ENCODE measurements at regions not wholly inside any gene's neighbourhood (a gene's known extent, or its start where the extent isn't known, plus 50 kb on each side); places are given as distances from the start of the nearest gene placed in this dataset.
"Not testable (repeated sequence)": the region's sequence is repeated elsewhere in the genome, so short reads cannot be mapped to it uniquely, and the experiment has no call there.

DNA sequence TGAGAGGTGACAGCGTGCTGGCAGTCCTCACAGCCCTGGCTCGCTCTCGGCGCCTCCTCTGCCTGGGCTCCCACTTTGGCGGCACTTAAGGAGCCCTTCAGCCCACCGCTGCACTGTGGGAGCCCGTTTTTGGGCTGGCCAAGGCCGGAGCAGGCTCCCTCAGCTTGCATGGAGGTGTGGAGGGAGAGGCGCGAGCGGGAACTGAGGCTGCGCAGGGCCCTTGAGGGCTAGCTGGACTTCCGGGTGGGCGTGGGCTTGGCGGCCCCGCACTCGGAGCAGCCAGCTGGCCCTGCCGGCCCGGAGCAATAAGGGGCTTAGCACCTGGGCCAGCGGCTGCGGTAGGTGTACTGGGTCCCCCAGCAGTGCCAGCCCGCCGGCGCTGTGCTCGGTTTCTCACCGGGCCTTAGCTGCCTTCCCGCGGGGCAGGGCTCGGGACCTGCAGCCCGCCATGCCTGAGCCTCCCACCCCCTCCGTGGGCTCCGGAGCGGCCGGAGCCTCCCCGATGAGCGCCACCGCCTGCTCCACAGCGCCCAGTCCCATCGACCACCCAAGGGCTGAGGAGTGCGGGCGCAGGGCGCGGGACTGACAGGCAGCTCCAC, 401.6 kb upstream of the LMO3 start:
- not testable (repeated sequence) for H3K18ac ChIP-seq (ENCODE audit: low read length); H3K27me3 ChIP-seq (ENCODE audit: insufficient read depth, low read length, poor library complexity); H3K4me2 ChIP-seq (ENCODE audit: low read length); H3K4ac ChIP-seq (ENCODE audit: low read depth, low read length); H2BK120ac ChIP-seq (ENCODE audit: low read depth, low read length); H2BK15ac ChIP-seq (replicated peaks; ENCODE audit: low read depth); H3K79me2 ChIP-seq (ENCODE audit: control insufficient read depth, insufficient read depth, low read length); H3K27ac ChIP-seq (ENCODE audit: low read depth, low read length); H3K9ac ChIP-seq (ENCODE audit: low read length); DNase-seq; H3K79me1 ChIP-seq (ENCODE audit: low read length); H3K4me1 ChIP-seq (ENCODE audit: control insufficient read depth, low read depth, low read length); H3K56ac ChIP-seq (ENCODE audit: low read length); H4K8ac ChIP-seq (ENCODE audit: low read depth, low read length); H2AK5ac ChIP-seq (ENCODE audit: low read length); H4K5ac ChIP-seq (ENCODE audit: low read length); H3K23ac ChIP-seq (ENCODE audit: low read length); H3K4me3 ChIP-seq (ENCODE audit: low read length); H3K36me3 ChIP-seq (ENCODE audit: control insufficient read depth, insufficient read depth, low read length); H2BK5ac ChIP-seq (ENCODE audit: low read length)
- WGBS (ENCODE audit: extremely low coverage, insufficient coverage, low lambda C conversion rate) = no CpG with 5 or more reads among the region's 43 CpGs

DNA sequence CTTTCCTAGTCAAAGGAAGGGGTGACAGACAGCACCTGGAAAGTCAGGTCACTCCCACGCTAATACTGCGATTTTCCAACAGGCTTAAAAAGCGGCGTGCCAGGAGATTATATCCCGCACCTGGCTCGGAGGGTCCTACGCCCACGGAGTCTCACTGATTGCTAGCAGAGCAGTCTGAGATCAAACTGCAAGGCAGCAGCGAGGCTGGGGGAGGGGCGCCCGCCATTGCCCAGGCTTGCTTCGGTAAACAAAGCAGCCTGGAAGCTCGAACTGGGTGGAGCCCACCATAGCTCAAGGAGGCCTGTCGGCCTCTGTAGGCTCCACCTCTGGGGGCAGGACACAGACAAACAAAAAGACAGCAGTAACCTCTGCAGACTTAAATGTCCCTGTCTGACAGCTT, 392.6 kb upstream of the LMO3 start:
- not testable (repeated sequence) for H3K4me3 ChIP-seq (ENCODE audit: low read length); H2BK120ac ChIP-seq (ENCODE audit: low read depth, low read length); H2AK5ac ChIP-seq (ENCODE audit: low read length); H4K8ac ChIP-seq (ENCODE audit: low read depth, low read length); H3K9ac ChIP-seq (ENCODE audit: low read length); H3K4me2 ChIP-seq (ENCODE audit: low read length); H3K56ac ChIP-seq (ENCODE audit: low read length); H4K5ac ChIP-seq (ENCODE audit: low read length); H3K23ac ChIP-seq (ENCODE audit: low read length); H3K27ac ChIP-seq (ENCODE audit: low read depth, low read length); H3K79me2 ChIP-seq (ENCODE audit: control insufficient read depth, insufficient read depth, low read length); DNase-seq; H3K36me3 ChIP-seq (ENCODE audit: control insufficient read depth, insufficient read depth, low read length); H3K4me1 ChIP-seq (ENCODE audit: control insufficient read depth, low read depth, low read length); H3K79me1 ChIP-seq (ENCODE audit: low read length); H2BK15ac ChIP-seq (replicated peaks; ENCODE audit: low read depth); H3K4ac ChIP-seq (ENCODE audit: low read depth, low read length); H3K18ac ChIP-seq (ENCODE audit: low read length); H2BK5ac ChIP-seq (ENCODE audit: low read length); H3K27me3 ChIP-seq (ENCODE audit: insufficient read depth, low read length, poor library complexity)
- no CpG with 5 or more reads among the region's 14 CpGs for WGBS (ENCODE audit: extremely low coverage, insufficient coverage, low lambda C conversion rate)

DNA sequence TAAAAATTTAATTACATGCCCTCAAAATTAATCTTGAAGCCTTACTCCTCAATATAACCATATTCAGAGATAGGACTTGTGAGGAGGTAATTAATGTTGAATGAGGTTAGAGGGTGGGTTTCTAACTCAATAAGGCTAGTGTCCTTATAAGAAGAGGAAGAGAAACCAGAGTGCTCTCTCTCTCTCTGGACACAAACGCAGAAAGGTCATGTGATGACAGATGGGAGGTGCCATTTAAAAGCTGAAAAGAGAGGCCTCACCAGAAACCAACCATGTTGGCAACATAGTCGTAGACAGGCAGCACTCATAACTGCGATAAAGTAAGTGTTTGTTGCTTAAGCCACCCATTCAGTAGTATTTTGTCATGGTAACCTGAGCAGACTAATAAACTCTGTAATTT, 378.5 kb upstream of the LMO3 start:
- H4K8ac ChIP-seq (ENCODE audit: low read depth, low read length) = no peak overlapping the region
- no peak overlapping the region for H3K18ac ChIP-seq (ENCODE audit: low read length)
- H4K5ac ChIP-seq (ENCODE audit: low read length) = no peak overlapping the region
- no peak overlapping the region for H3K4ac ChIP-seq (ENCODE audit: low read depth, low read length)
- WGBS (ENCODE audit: extremely low coverage, insufficient coverage, low lambda C conversion rate) = no CpG with 5 or more reads among the region's 3 CpGs
- no peaks in the 10 kb centered on the region for H3K36me3 ChIP-seq (ENCODE audit: control insufficient read depth, insufficient read depth, low read length)
- no peak for DNase-seq
- H3K9ac ChIP-seq (ENCODE audit: low read length) = no peak overlapping the region
- no peak overlapping the region for H3K23ac ChIP-seq (ENCODE audit: low read length)
- no peak overlapping the region for H3K56ac ChIP-seq (ENCODE audit: low read length)
- no peak overlapping the region for H2AK5ac ChIP-seq (ENCODE audit: low read length)
- no peaks in the 10 kb centered on the region for H3K4me1 ChIP-seq (ENCODE audit: control insufficient read depth, low read depth, low read length)
- no peaks in the 10 kb centered on the region for H3K27me3 ChIP-seq (ENCODE audit: insufficient read depth, low read length, poor library complexity)
- no peak overlapping the region for H2BK120ac ChIP-seq (ENCODE audit: low read depth, low read length)
- H2BK5ac ChIP-seq (ENCODE audit: low read length) = no peak overlapping the region
- no peaks in the 10 kb centered on the region for H3K79me1 ChIP-seq (ENCODE audit: low read length)
- H3K4me2 ChIP-seq (ENCODE audit: low read length) = no peak overlapping the region
- no peak overlapping the region for H2BK15ac ChIP-seq (replicated peaks; ENCODE audit: low read depth)
- no peak overlapping the region for H3K4me3 ChIP-seq (ENCODE audit: low read length)
- H3K79me2 ChIP-seq (ENCODE audit: control insufficient read depth, insufficient read depth, low read length) = no peaks in the 10 kb centered on the region
- H3K27ac ChIP-seq (ENCODE audit: low read depth, low read length) = no peak overlapping the region

DNA sequence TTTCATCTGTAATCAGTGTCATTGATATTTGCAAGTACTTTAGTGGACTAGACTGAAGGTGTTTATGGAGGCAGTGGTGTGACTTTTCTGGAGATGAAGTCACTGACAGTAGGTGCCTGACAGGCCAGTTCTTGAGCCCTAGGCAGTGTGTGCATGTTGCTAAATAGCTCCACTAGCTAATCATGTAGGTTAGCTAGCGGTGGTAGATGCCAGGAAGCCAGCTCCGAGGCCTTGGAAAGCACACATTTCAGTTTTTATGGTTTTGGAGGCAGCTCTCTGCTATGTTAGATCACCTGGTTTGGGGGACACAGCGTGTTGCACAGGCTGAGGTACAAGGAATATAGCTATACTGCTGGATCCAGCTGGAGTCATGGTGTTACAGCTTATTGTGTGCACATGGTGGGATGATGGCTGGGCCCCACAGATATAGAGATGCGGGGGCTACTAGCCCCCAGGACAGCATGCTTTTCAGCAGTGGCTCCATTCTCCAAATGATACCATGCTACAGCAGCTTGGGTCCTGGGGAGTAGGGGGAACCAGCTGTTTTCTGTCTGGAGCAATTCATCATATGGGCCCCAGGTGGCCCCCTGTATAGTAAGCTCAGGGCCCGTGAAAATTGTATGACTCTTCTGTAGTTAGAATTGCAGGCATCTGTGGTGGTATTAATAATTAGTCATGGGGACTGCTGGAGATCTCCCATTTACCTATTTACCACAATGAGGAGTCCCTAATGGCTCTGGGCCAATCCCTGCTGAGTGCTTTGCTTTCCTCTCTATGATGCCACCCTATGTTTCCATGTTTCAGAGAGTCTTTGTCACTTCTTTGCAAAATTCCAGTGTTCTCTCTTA, 367.2 kb upstream of the LMO3 start:
- no CpG with 5 or more reads among the region's 5 CpGs for WGBS (ENCODE audit: extremely low coverage, insufficient coverage, low lambda C conversion rate)

DNA sequence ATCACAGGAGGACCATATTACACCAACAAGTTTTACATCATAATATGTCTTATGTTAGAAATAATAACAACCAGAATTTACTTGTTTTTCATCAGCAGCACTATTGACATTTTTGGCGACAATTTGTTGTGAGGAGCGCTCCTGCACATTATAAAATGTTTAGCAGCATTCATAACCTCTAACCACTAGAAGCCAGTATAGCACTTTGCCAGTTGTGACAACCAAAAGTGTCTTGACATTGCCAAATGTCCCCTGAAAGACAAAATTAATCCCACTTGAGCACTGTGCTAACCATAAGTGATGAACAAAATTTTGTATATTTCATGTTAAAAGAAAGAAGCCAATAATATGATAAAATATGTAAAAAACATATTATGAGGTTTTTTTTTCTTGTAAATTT, 356.9 kb upstream of the LMO3 start:
- Histone ChIP-seq H2AK5ac (ENCODE audit: low read length) (no peak overlapping the region), H3K4me3 (ENCODE audit: low read length) (no peak overlapping the region), H3K4me1 (ENCODE audit: control insufficient read depth, low read depth, low read length) (no peaks in the 10 kb centered on the region), H3K23ac (ENCODE audit: low read length) (no peak overlapping the region), H2BK15ac (replicated peaks; ENCODE audit: low read depth) (no peak overlapping the region), H2BK5ac (ENCODE audit: low read length) (no peak overlapping the region), H3K18ac (ENCODE audit: low read length) (no peak overlapping the region), H3K27ac (ENCODE audit: low read depth, low read length) (no peak overlapping the region), H3K27me3 (ENCODE audit: insufficient read depth, low read length, poor library complexity) (no peaks in the 10 kb centered on the region), H4K8ac (ENCODE audit: low read depth, low read length) (no peak overlapping the region), H3K4me2 (ENCODE audit: low read length) (no peak overlapping the region), H4K5ac (ENCODE audit: low read length) (no peak overlapping the region), H3K79me2 (ENCODE audit: control insufficient read depth, insufficient read depth, low read length) (no peaks in the 10 kb centered on the region), H3K79me1 (ENCODE audit: low read length) (no peaks in the 10 kb centered on the region), H3K56ac (ENCODE audit: low read length) (no peak overlapping the region), H3K9ac (ENCODE audit: low read length) (no peak overlapping the region), H3K36me3 (ENCODE audit: control insufficient read depth, insufficient read depth, low read length) (no peaks in the 10 kb centered on the region), H2BK120ac (ENCODE audit: low read depth, low read length) (no peak overlapping the region), H3K4ac (ENCODE audit: low read depth, low read length) (no peak overlapping the region)
- no peak for DNase-seq
- WGBS (ENCODE audit: extremely low coverage, insufficient coverage, low lambda C conversion rate) = no CpG with 5 or more reads among the region's 2 CpGs

More for the DNA sequence above, 367.2 kb upstream of the LMO3 start:
- no peak overlapping the region for H2AK5ac ChIP-seq (ENCODE audit: low read length)
- H3K27me3 ChIP-seq (ENCODE audit: insufficient read depth, low read length, poor library complexity) = no peaks in the 10 kb centered on the region
- H3K56ac ChIP-seq (ENCODE audit: low read length) = no peak overlapping the region
- H3K4ac ChIP-seq (ENCODE audit: low read depth, low read length) = no peak overlapping the region
- no peak overlapping the region for H3K23ac ChIP-seq (ENCODE audit: low read length)
- H4K5ac ChIP-seq (ENCODE audit: low read length) = no peak overlapping the region
- no peak overlapping the region for H3K9ac ChIP-seq (ENCODE audit: low read length)
- no peak overlapping the region for H3K4me2 ChIP-seq (ENCODE audit: low read length)
- H2BK5ac ChIP-seq (ENCODE audit: low read length) = no peak overlapping the region
- H3K4me3 ChIP-seq (ENCODE audit: low read length) = no peak overlapping the region
- no peak overlapping the region for H3K27ac ChIP-seq (ENCODE audit: low read depth, low read length)
- H2BK15ac ChIP-seq (replicated peaks; ENCODE audit: low read depth) = no peak overlapping the region
- no peak for DNase-seq
- no peak overlapping the region for H4K8ac ChIP-seq (ENCODE audit: low read depth, low read length)
- no peaks in the 10 kb centered on the region for H3K79me1 ChIP-seq (ENCODE audit: low read length)
- no peak overlapping the region for H3K18ac ChIP-seq (ENCODE audit: low read length)
- H3K79me2 ChIP-seq (ENCODE audit: control insufficient read depth, insufficient read depth, low read length) = no peaks in the 10 kb centered on the region
- no peak overlapping the region for H2BK120ac ChIP-seq (ENCODE audit: low read depth, low read length)
- H3K36me3 ChIP-seq (ENCODE audit: control insufficient read depth, insufficient read depth, low read length) = no peaks in the 10 kb centered on the region
- H3K4me1 ChIP-seq (ENCODE audit: control insufficient read depth, low read depth, low read length) = no peaks in the 10 kb centered on the region
